Neural progenitor cell (in vitro differentiated cells): ENCODE measurements at regions not wholly inside any gene's neighbourhood (a gene's known extent, or its start where the extent isn't known, plus 50 kb on each side); places are given as distances from the start of the nearest gene placed in this dataset.

Source experiments
- CTCF ChIP-seq: fragments of 200-600 bp; sonication (generic); IDR thresholded peaks from 2 replicates; pipeline ENCODE4 v1.5.1; 2017; ENCODE audit warnings: antibody characterized with exemption, mild to moderate bottlenecking
- EZH2phosphoT487 ChIP-seq: fragments of 200-600 bp; sonication (generic); IDR thresholded peaks from 2 replicates; pipeline ENCODE4 v1.6.1; 2017; ENCODE audit warnings: antibody characterized with exemption

GRCh38 chr3:170804078-170804477 is 65.9 kb downstream of the RPL22L1 start:
- no peak for TF ChIP-seq CTCF
- TF ChIP-seq EZH2phosphoT487, result no peak
